Mesendoderm (in vitro differentiated cells): ENCODE measurements at regions not wholly inside any gene's neighbourhood (a gene's known extent, or its start where the extent isn't known, plus 50 kb on each side); places are given as distances from the start of the nearest gene placed in this dataset.

ENCODE experiments used
- DNase-seq: peaks from one replicate; pipeline ENCODE4 v3.0.0; 2013
- H2AK5ac ChIP-seq: 2 replicates; pipeline ENCODE4 v1.6.1; 2013; ENCODE audit warnings: low read length, inconsistent platforms
- H2BK120ac ChIP-seq: 2 replicates; pipeline ENCODE4 v1.6.1; 2013; ENCODE audit warnings: low read depth, mild to moderate bottlenecking, low read length, moderate library complexity, mixed read lengths
- H2BK15ac ChIP-seq: replicated peaks from 2 replicates; pipeline ENCODE4 v1.6.1; 2013; ENCODE audit warnings: low read depth, mild to moderate bottlenecking, moderate library complexity
- H2BK5ac ChIP-seq: 2 replicates; pipeline ENCODE4 v1.6.1; 2013; ENCODE audit warnings: low read length, inconsistent platforms
- H3K18ac ChIP-seq: 2 replicates; pipeline ENCODE4 v1.6.1; 2013; ENCODE audit warnings: mild to moderate bottlenecking, low read length, mixed read lengths
- H3K23ac ChIP-seq: one replicate; pipeline ENCODE4 v1.6.1; 2013; ENCODE audit warnings: low read length
- H3K27ac ChIP-seq: 2 replicates; pipeline ENCODE4 v1.5.1; 2013; ENCODE audit warnings: low read depth, mild to moderate bottlenecking, inconsistent platforms, low read length, moderate library complexity
- H3K27me3 ChIP-seq: 2 replicates; pipeline ENCODE4 v1.6.1; 2013; ENCODE audit warnings: low read length, control low read depth, mild to moderate bottlenecking, inconsistent platforms; ENCODE audit not compliant: insufficient read depth, poor library complexity
- H3K36me3 ChIP-seq: 2 replicates; pipeline ENCODE4 v1.6.1; 2013; ENCODE audit warnings: low read length, inconsistent platforms; ENCODE audit not compliant: control insufficient read depth, insufficient read depth
- H3K4ac ChIP-seq: one replicate; pipeline ENCODE4 v1.6.1; 2013; ENCODE audit warnings: low read depth, mild to moderate bottlenecking, low read length, moderate library complexity
- H3K4me1 ChIP-seq: 2 replicates; pipeline ENCODE4 v1.6.1; 2013; ENCODE audit warnings: low read depth, low read length, inconsistent platforms; ENCODE audit not compliant: control insufficient read depth
- H3K4me2 ChIP-seq: 2 replicates; pipeline ENCODE4 v1.6.1; 2013; ENCODE audit warnings: low read length
- H3K4me3 ChIP-seq: 2 replicates; pipeline ENCODE4 v1.5.1; 2013; ENCODE audit warnings: mild to moderate bottlenecking, low read length
- H3K56ac ChIP-seq: one replicate; pipeline ENCODE4 v1.6.1; 2013; ENCODE audit warnings: low read length
- H3K79me1 ChIP-seq: 2 replicates; pipeline ENCODE4 v1.6.1; 2013; ENCODE audit warnings: low read length, inconsistent platforms
- H3K79me2 ChIP-seq: 2 replicates; pipeline ENCODE4 v1.6.1; 2013; ENCODE audit warnings: mild to moderate bottlenecking, low read length; ENCODE audit not compliant: control insufficient read depth, insufficient read depth
- H3K9ac ChIP-seq: 2 replicates; pipeline ENCODE4 v1.6.1; 2013; ENCODE audit warnings: low read length, inconsistent platforms
- H4K5ac ChIP-seq: one replicate; pipeline ENCODE4 v1.6.1; 2013; ENCODE audit warnings: low read length
- H4K8ac ChIP-seq: one replicate; pipeline ENCODE4 v1.6.1; 2013; ENCODE audit warnings: low read depth, mild to moderate bottlenecking, control low read depth, low read length, moderate library complexity
- WGBS: extraction: QIAGEN DNeasy Blood & Tissue Kit; methylation state at CpG from one replicate; pipeline ENCODE4 v1.1.7; 2013; ENCODE audit warnings: low lambda C conversion rate, missing lambda C conversion rate; ENCODE audit not compliant: insufficient coverage; ENCODE audit errors: extremely low coverage; 5-methylcytosine and 5-hydroxymethylcytosine counted together

DNA sequence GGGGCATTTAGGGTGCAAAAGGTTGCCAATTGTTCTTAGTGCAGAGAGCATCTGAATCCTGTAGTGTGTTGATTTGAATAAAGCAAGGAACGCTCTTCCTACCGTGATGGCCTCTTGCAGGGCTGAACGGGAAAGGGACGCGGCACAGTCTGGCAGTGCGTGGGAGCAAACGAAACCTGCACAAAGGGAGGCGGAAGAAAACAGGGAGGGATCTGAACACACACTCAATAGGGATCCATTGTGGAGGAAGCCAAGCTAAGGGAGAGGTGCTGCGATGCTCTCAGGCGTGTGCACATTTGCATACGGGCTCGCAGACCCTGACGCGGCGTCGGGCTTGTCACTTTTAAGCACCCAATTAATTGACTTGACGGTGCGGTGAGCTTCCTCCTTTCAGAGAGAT is 414.0 kb upstream of the IRX1 start:
- H4K5ac ChIP-seq, result no peak overlapping the region
- no peak overlapping the region for H4K8ac ChIP-seq
- H2BK15ac ChIP-seq, result no peak overlapping the region
- no peaks in the 10 kb centered on the region for H3K36me3 ChIP-seq
- no peak overlapping the region for H2BK5ac ChIP-seq
- DNase-seq, result no peak
- no peak overlapping the region for H3K23ac ChIP-seq
- no peaks in the 10 kb centered on the region for H3K4me1 ChIP-seq
- no peak overlapping the region for H3K4ac ChIP-seq
- no peak overlapping the region for H2AK5ac ChIP-seq
- H3K27me3 ChIP-seq, result no peaks in the 10 kb centered on the region
- H3K79me2 ChIP-seq, result no peaks in the 10 kb centered on the region
- H3K18ac ChIP-seq, result no peak overlapping the region
- H3K9ac ChIP-seq, result no peak overlapping the region
- H3K79me1 ChIP-seq, result no peaks in the 10 kb centered on the region
- no peak overlapping the region for H3K27ac ChIP-seq
- H2BK120ac ChIP-seq, result no peak overlapping the region
- no CpG with 5 or more reads among the region's 18 CpGs for WGBS
- no peak overlapping the region for H3K56ac ChIP-seq
- H3K4me2 ChIP-seq, result no peak overlapping the region
- H3K4me3 ChIP-seq, result no peak overlapping the region

DNA sequence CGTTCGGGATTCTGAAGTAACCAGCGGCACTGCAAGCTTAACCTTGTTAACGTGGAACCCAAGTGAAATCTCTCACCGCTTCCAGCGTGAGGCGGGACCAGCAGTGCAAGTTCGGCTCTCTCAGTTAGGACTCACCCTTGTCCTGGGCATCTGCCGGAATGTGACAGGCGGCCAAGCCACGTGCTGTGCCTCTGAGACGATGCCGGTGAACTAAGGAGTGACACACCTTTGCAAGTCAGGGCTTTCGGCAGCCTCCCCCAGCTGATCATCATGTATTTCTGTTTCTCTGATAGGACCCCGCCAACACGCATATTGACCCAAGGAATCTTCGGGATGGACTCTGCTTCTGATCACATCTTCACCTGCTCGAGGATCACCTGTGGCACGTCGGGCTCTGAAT is 415.0 kb upstream of the IRX1 start:
- Histone ChIP-seq H3K27ac (no peak overlapping the region), H3K56ac (no peak overlapping the region), H3K4me3 (no peak overlapping the region), H3K36me3 (no peaks in the 10 kb centered on the region), H2BK120ac (no peak overlapping the region), H3K9ac (no peak overlapping the region), H3K23ac (no peak overlapping the region), H3K79me2 (no peaks in the 10 kb centered on the region), H2BK15ac (no peak overlapping the region), H4K5ac (no peak overlapping the region), H3K18ac (no peak overlapping the region), H3K4ac (no peak overlapping the region), H3K4me2 (no peak overlapping the region), H3K27me3 (no peaks in the 10 kb centered on the region), H2AK5ac (no peak overlapping the region), H3K79me1 (no peaks in the 10 kb centered on the region), H3K4me1 (no peaks in the 10 kb centered on the region), H4K8ac (no peak overlapping the region), H2BK5ac (no peak overlapping the region)
- WGBS, result no CpG with 5 or more reads among the region's 20 CpGs
- DNase-seq, result no peak

DNA sequence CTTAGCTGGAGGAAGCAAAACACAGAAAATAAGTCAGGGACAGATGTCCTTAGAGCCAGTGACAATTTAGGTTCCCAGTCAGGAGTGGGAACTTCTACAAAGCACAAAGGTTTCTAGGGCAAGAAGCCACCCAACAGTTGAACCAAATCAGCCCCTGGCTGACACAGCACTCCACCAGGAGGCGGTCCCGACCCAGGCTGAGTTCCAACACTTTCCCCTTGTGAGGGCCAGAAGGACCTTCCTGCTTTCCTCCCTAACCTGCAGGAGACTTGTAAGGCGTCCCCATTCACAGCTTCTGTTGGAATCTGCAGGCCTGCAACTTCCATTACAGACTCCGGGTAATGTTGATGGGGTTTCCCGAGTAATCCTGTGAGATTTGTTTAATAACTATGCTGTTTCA is 416.4 kb upstream of the IRX1 start:
- H3K23ac ChIP-seq, result no peak overlapping the region

DNA sequence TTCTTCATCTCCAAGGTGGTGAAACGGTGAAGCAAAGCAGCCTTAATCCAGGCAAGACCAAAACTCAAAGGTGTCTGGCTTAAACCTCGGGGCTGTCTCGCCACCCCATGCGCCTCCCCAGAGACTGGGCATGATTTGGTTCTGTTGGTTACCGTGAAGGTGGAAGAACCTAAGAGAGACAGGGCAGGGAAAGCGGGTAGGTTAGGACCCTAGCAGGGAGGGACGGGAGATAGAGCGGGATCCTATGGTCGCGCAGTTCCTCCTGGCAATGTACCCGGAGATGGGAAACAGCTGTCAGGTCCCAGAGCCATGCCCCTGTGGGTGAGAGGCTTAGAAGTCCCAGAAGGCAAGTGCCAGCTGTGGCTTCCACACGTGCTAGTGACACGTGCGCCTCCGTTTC is 418.3 kb upstream of the IRX1 start:
- Histone ChIP-seq H3K4me2 (no peak overlapping the region), H2BK5ac (no peak overlapping the region), H2BK120ac (no peak overlapping the region), H3K79me2 (no peaks in the 10 kb centered on the region), H3K4me1 (no peaks in the 10 kb centered on the region), H3K4me3 (no peak overlapping the region), H3K79me1 (no peaks in the 10 kb centered on the region), H2AK5ac (no peak overlapping the region), H3K56ac (no peak overlapping the region), H2BK15ac (no peak overlapping the region), H4K8ac (no peak overlapping the region), H3K4ac (no peak overlapping the region), H3K36me3 (no peaks in the 10 kb centered on the region), H3K27me3 (no peaks in the 10 kb centered on the region), H3K18ac (no peak overlapping the region), H3K9ac (no peak overlapping the region), H3K27ac (no peak overlapping the region), H3K23ac (no peak overlapping the region), H4K5ac (no peak overlapping the region)
- no peak for DNase-seq
- no CpG with 5 or more reads among the region's 15 CpGs for WGBS

More for the DNA sequence above, 416.4 kb upstream of the IRX1 start:
- no peaks in the 10 kb centered on the region for H3K79me1 ChIP-seq
- H3K56ac ChIP-seq, result no peak overlapping the region
- no peak overlapping the region for H3K18ac ChIP-seq
- no peaks in the 10 kb centered on the region for H3K4me1 ChIP-seq
- H4K8ac ChIP-seq, result no peak overlapping the region
- H2BK5ac ChIP-seq, result no peak overlapping the region
- H3K4me3 ChIP-seq, result no peak overlapping the region
- no CpG with 5 or more reads among the region's 5 CpGs for WGBS
- no peak overlapping the region for H3K9ac ChIP-seq
- H3K4me2 ChIP-seq, result no peak overlapping the region
- H3K79me2 ChIP-seq, result no peaks in the 10 kb centered on the region
- no peaks in the 10 kb centered on the region for H3K27me3 ChIP-seq
- H2BK120ac ChIP-seq, result no peak overlapping the region
- no peaks in the 10 kb centered on the region for H3K36me3 ChIP-seq
- H3K27ac ChIP-seq, result no peak overlapping the region
- peak; percentile 47 for DNase-seq
- no peak overlapping the region for H3K4ac ChIP-seq
- H4K5ac ChIP-seq, result no peak overlapping the region
- no peak overlapping the region for H2AK5ac ChIP-seq
- H2BK15ac ChIP-seq, result no peak overlapping the region

DNA sequence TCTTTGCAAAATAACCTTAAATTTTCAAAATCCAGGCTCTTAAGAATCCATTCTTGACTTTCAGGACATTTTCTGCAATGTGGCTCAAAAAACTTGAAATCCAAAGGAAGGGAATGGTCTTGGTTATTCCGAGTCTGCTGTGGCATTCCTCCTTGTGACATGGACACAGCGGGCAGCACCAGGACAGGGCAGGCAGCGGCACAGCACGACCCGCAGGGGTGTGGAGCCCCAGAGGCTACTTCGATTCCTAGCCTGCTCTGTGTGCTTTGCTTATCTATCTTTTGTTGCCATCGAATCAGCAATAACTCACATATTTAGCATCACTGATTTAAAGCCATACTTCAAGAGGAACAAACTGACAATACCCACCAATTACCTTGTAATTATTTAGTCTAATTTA is 420.2 kb upstream of the IRX1 start:
- H4K8ac ChIP-seq, result no peak overlapping the region
- no peaks in the 10 kb centered on the region for H3K79me1 ChIP-seq
- H3K27ac ChIP-seq, result no peak overlapping the region
- H2AK5ac ChIP-seq, result no peak overlapping the region
- no peak overlapping the region for H3K4ac ChIP-seq
- no CpG with 5 or more reads among the region's 7 CpGs for WGBS
- H3K4me3 ChIP-seq, result no peak overlapping the region
- H2BK5ac ChIP-seq, result no peak overlapping the region
- no peak overlapping the region for H3K4me2 ChIP-seq
- no peaks in the 10 kb centered on the region for H3K4me1 ChIP-seq
- no peak overlapping the region for H3K56ac ChIP-seq
- H3K23ac ChIP-seq, result no peak overlapping the region
- no peak overlapping the region for H4K5ac ChIP-seq
- H3K79me2 ChIP-seq, result no peaks in the 10 kb centered on the region
- H3K27me3 ChIP-seq, result no peaks in the 10 kb centered on the region
- no peak overlapping the region for H2BK120ac ChIP-seq
- H3K18ac ChIP-seq, result no peak overlapping the region
- no peak overlapping the region for H3K9ac ChIP-seq
- no peaks in the 10 kb centered on the region for H3K36me3 ChIP-seq
- DNase-seq, result no peak
- no peak overlapping the region for H2BK15ac ChIP-seq

DNA sequence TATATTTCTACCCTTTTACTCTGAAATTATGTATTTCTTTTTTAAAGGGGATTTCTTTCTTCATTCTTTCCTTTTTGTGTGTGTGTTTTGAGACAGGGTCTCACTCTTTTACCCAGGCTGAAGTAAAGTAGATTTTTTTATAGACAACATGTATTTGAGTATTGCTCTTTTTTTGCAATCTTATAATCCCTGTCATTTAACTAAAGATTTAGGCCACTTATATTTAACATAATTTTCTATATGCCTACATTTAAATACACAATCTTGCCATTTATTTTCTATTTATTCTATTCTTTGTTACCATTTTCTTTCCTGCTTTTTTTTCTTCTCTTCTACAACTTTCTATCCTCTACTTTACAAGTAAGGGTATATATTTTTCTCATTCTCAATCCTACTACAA is 416.0 kb upstream of the IRX2 start:
- Histone ChIP-seq H3K4me2 (no peak overlapping the region), H2BK120ac (no peak overlapping the region), H3K4me1 (no peaks in the 10 kb centered on the region), H3K79me1 (no peaks in the 10 kb centered on the region), H3K27me3 (no peaks in the 10 kb centered on the region), H2BK5ac (no peak overlapping the region), H3K4me3 (no peak overlapping the region), H4K5ac (no peak overlapping the region), H2BK15ac (no peak overlapping the region), H3K56ac (no peak overlapping the region), H3K4ac (no peak overlapping the region), H4K8ac (no peak overlapping the region), H3K9ac (no peak overlapping the region), H3K36me3 (no peaks in the 10 kb centered on the region), H3K27ac (no peak overlapping the region), H3K79me2 (no peaks in the 10 kb centered on the region), H3K18ac (no peak overlapping the region), H2AK5ac (no peak overlapping the region), H3K23ac (no peak overlapping the region)
- no peak for DNase-seq
